ENCODE measurements at regions not wholly inside any gene's neighbourhood (a gene's known extent, or its start where the extent isn't known, plus 50 kb on each side); places are given as distances from the start of the nearest gene placed in this dataset.

DNA sequence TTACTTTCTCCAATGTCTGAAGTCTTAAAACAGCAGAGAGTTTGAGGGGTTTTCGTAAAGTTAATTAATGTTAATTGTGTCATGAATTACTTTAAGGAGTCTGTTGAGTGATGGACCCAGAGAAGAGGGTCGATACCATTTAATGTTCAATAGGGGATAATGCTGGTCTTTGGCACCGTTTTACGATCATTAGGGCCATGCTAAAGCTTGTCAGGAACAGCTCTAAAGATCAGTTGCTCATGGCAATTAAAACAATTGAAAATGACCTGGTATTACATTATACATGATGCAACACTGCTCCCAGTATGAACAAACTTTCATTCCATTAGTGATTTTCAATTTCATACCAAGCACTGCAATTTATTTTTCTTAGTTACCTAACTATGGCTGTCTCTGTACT lies 296.9 kb downstream of the ETV1 start:
- in situ Hi-C loops (cut with HindIII; ENCODE audit: low sequenced_read_pairs) = no loop called here
- TF ChIP-seq, protein P1, sequence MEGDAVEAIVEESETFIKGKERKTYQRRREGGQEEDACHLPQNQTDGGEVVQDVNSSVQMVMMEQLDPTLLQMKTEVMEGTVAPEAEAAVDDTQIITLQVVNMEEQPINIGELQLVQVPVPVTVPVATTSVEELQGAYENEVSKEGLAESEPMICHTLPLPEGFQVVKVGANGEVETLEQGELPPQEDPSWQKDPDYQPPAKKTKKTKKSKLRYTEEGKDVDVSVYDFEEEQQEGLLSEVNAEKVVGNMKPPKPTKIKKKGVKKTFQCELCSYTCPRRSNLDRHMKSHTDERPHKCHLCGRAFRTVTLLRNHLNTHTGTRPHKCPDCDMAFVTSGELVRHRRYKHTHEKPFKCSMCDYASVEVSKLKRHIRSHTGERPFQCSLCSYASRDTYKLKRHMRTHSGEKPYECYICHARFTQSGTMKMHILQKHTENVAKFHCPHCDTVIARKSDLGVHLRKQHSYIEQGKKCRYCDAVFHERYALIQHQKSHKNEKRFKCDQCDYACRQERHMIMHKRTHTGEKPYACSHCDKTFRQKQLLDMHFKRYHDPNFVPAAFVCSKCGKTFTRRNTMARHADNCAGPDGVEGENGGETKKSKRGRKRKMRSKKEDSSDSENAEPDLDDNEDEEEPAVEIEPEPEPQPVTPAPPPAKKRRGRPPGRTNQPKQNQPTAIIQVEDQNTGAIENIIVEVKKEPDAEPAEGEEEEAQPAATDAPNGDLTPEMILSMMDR (IDR thresholded peaks at IDR 0.05; ENCODE audit: low read depth, low read length) = no peak
- no peak for DNase-seq (ENCODE audit: low read depth, low spot score)
- H3K4me3 ChIP-seq (ENCODE audit: low read depth, low read length) = no peak overlapping the region

DNA sequence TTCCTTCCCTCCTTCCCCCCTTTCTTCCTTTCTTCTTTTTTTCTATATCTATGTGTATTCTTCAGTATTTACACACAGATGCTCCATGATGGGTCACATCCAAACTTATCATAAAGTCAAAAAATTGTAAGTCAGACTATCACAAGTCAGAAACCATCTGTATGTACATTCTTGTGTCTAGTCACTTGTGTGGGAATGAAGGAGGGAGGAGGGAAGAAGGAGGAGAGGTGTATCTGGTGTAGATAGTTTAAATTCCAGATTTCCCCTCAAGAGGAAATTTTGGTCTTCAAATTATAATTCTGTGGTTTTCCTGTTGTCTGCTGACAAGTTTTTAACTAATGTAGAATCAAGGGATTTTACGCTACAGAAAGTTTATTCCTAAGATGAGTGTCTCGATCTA lies 287.2 kb downstream of the ETV1 start:
- in situ Hi-C loops (cut with HindIII; ENCODE audit: low sequenced_read_pairs) = no loop called here
- H3K4me3 ChIP-seq (ENCODE audit: low read depth, low read length) = no peak overlapping the region
- no peak for DNase-seq (ENCODE audit: low read depth, low spot score)
- TF ChIP-seq, protein P1 (IDR thresholded peaks at IDR 0.05; ENCODE audit: low read depth, low read length) = no peak

DNA sequence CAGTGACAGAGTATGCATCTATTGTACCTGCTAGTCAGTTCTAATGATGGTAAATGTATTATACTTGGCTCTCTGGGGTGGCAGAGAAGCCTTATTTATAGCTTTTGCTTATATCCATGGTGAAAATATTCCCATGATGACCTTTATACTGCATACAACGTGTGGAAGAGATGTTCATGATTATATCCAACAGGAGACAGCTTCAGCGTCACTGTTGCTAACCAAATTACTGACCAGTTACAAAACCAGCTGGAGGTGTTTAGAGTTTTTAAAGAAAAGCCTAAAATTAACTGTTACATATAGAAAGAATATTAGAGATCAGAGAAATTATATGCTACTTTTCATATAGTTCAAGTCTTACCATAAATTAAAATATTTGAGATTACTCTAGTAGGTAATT lies 280.8 kb downstream of the ETV1 start:
- TF ChIP-seq, protein P1 (IDR thresholded peaks at IDR 0.05; ENCODE audit: low read depth, low read length) = no peak
- no peak overlapping the region for H3K4me3 ChIP-seq (ENCODE audit: low read depth, low read length)
- no peak for DNase-seq (ENCODE audit: low read depth, low spot score)
- in situ Hi-C loops (cut with HindIII; ENCODE audit: low sequenced_read_pairs) = no loop called here

DNA sequence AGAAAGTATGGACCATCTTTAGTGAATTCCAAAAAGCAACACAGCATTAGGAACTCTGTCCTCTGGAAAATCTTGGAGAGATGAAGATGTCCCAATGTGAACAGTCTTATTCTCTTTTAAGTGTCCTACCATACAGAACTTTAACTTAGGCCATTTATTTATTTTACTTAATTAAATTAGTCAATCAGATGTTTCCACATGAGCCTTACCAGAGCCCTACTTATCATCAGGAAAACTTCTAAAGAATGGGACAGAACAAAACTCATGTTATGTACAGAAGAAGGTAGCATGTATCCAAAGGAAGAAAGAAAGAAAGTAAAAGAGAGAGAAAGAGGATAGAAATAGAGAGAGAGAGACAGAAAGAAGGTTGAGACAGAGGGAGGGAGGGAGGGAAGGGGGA lies 276.4 kb downstream of the ETV1 start:
- in situ Hi-C loops (cut with HindIII; ENCODE audit: low sequenced_read_pairs) = no loop called here
- TF ChIP-seq, protein P1 (IDR thresholded peaks at IDR 0.05; ENCODE audit: low read depth, low read length) = no peak
- H3K4me3 ChIP-seq (ENCODE audit: low read depth, low read length) = no peak overlapping the region

DNA sequence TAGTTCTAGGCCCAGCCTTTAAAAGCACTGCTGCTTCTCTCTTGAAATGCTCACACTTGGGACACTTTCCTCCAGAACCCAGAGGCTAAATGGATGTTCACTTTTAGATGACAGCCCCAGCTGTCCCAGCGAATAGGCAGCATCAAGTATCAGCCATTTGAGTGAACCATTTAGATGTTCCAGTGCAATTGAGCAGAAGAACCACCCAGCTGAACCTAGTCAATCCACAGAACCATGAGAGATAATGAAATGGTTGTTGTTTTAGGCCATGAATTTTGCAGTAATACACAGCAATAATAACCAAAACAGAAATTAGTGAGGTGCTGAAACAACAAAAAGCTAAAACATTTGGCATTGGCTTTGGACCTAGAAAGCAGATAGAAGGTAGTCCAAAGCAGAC lies 273.9 kb downstream of the ETV1 start:
- DNase-seq (ENCODE audit: low read depth, low spot score) = no peak
- TF ChIP-seq, protein P1 (IDR thresholded peaks at IDR 0.05; ENCODE audit: low read depth, low read length) = no peak
- in situ Hi-C loops (cut with HindIII; ENCODE audit: low sequenced_read_pairs) = no loop called here
- no peak overlapping the region for H3K4me3 ChIP-seq (ENCODE audit: low read depth, low read length)

More for the DNA sequence above, 276.4 kb downstream of the ETV1 start:
- DNase-seq (ENCODE audit: low read depth, low spot score) = no peak

DNA sequence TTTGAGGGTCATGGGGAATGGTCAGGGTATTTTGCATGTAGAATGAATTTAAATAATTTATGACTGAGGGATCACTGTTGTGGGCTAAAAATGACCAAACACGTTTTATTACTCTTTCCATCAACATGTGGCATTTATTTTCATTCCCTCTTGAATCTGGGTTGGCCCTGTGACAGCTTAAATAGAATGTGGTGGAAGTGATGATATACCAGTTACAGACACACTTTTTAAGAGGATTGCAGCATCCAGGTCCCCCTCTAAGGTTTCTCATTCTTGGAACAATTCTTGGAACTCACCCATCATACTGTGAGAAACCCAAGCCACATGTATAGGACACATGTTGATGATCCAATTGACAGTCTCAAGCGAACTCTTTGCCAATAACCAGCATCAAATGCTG lies 272.4 kb downstream of the ETV1 start:
- DNase-seq (ENCODE audit: low read depth, low spot score) = no peak
- no peak overlapping the region for H3K4me3 ChIP-seq (ENCODE audit: low read depth, low read length)
- TF ChIP-seq, protein P1 (IDR thresholded peaks at IDR 0.05; ENCODE audit: low read depth, low read length) = no peak
- in situ Hi-C loops (cut with HindIII; ENCODE audit: low sequenced_read_pairs) = no loop called here
